GM12878 (cell line): ENCODE measurements at regions not wholly inside any gene's neighbourhood (a gene's known extent, or its start where the extent isn't known, plus 50 kb on each side); places are given as distances from the start of the nearest gene placed in this dataset.

ENCODE experiments used
- ATF2 ChIP-seq: IDR thresholded peaks from 2 replicates; pipeline ENCODE4 v1.6.1; 2012; ENCODE audit warnings: low read length, inconsistent platforms
- BCLAF1 ChIP-seq: fragments of 450-650 bp; IDR thresholded peaks from 2 replicates; pipeline ENCODE4 v1.6.1; 2017; ENCODE audit warnings: antibody characterized with exemption, mild to moderate bottlenecking, moderate library complexity
- CTCF ChIP-seq, 3 experiments: IDR thresholded peaks in 2 of 3; conservative IDR thresholded peaks in 1 of 3; 2 replicates each; pipeline ENCODE4 v1.5.1; 2011; ENCODE audit warnings: low read depth in 3 of 3, low read length in 3 of 3, mild to moderate bottlenecking in 3 of 3, control low read depth in 2 of 3, moderate library complexity in 2 of 3, inconsistent platforms in 1 of 3, mixed read lengths in 1 of 3; ENCODE audit not compliant: control insufficient read depth in 2 of 3, insufficient read depth in 1 of 3; ENCODE audit errors: extremely low read depth in 1 of 3
- EED ChIP-seq: sonication (generic); IDR thresholded peaks from 2 replicates; pipeline ENCODE4 v1.6.1; 2016; ENCODE audit warnings: antibody characterized with exemption, low read depth
- ELK1 ChIP-seq: IDR thresholded peaks from 2 replicates; pipeline ENCODE4 v1.6.1; 2012; ENCODE audit warnings: low read depth, low read length, improper control_type of control experiment
- FOXM1 ChIP-seq: IDR thresholded peaks from 2 replicates; pipeline ENCODE4 v1.6.1; 2012; ENCODE audit warnings: low read depth, mild to moderate bottlenecking, inconsistent platforms, low read length, moderate library complexity
- HDAC2 ChIP-seq: fragments of 200-600 bp; sonication (generic); IDR thresholded peaks from 2 replicates; pipeline ENCODE4 v1.6.1; 2017
- KLF5 ChIP-seq: fragments of 450-650 bp; IDR thresholded peaks from 2 replicates; pipeline ENCODE4 v1.6.1; 2014; ENCODE audit warnings: mild to moderate bottlenecking; ENCODE audit not compliant: partially characterized antibody
- LARP7 ChIP-seq: fragments of 450-650 bp; IDR thresholded peaks from 2 replicates; pipeline ENCODE4 v1.6.1; 2017; ENCODE audit warnings: mild to moderate bottlenecking
- POU2F2 ChIP-seq: IDR thresholded peaks from 3 replicates; pipeline ENCODE4 v1.6.1; 2011; ENCODE audit warnings: low read depth, mild to moderate bottlenecking, low read length, borderline replicate concordance
- RAD21 ChIP-seq: IDR thresholded peaks from 2 replicates; pipeline ENCODE4 v1.6.1; 2011; ENCODE audit warnings: mild to moderate bottlenecking, low read depth, low read length, moderate library complexity; ENCODE audit not compliant: insufficient read depth
- SKIL ChIP-seq: fragments of 450-650 bp; IDR thresholded peaks from 2 replicates; pipeline ENCODE4 v1.6.1; 2017; ENCODE audit warnings: mild to moderate bottlenecking, low read depth, inconsistent platforms; ENCODE audit not compliant: poor library complexity, severe bottlenecking
- SPI1 ChIP-seq: IDR thresholded peaks from 2 replicates; pipeline ENCODE4 v1.6.1; 2011; ENCODE audit warnings: low read depth, mild to moderate bottlenecking, low read length, moderate library complexity, borderline replicate concordance; ENCODE audit not compliant: insufficient read depth

GRCh38 chr5:68441309-68442073, 225.9 kb downstream of the PIK3R1 start (continued):
- peak; percentile 45; the same call in 1 of the 2 replicates for TF ChIP-seq ATF2
- peak; percentile 50 for TF ChIP-seq SKIL
- no peak for TF ChIP-seq BCLAF1
- TF ChIP-seq EED: no peak
- no peak for TF ChIP-seq CTCF (IDR thresholded peaks at IDR 0.05 in 2 of 3, conservative IDR thresholded peaks at IDR 0.05 in 1 of 3; ENCODE audit: control insufficient read depth in 2 of 3, extremely low read depth in 1 of 3, insufficient read depth in 1 of 3, low read depth in 3 of 3, low read length in 3 of 3)
- TF ChIP-seq RAD21: no peak
- TF ChIP-seq ELK1: no peak
- no peak for TF ChIP-seq KLF5
- TF ChIP-seq LARP7: no peak
- no peak for TF ChIP-seq HDAC2
- TF ChIP-seq SPI1: no peak
- peak; percentile 44; the same call in 1 of the 2 replicates for TF ChIP-seq FOXM1
- TF ChIP-seq POU2F2: no peak
